ENCODE measurements at regions not wholly inside any gene's neighbourhood (a gene's known extent, or its start where the extent isn't known, plus 50 kb on each side); places are given as distances from the start of the nearest gene placed in this dataset.
"Not testable (repeated sequence)": the region's sequence is repeated elsewhere in the genome, so short reads cannot be mapped to it uniquely, and the experiment has no call there.

- DNase-seq: peak; percentile 79 to 98 (median 90)
- intact Hi-C loops (cut with DNase I): loop anchor here (5.0 to 10.0 kb wide), 4 partner anchors 66 to 671 kb away; no protein-coding TSS in a partner anchor
These were observed 666.4 kb upstream of the ZNF608 start for GRCh38 chr5:125412561-125413495.

- intact Hi-C loops (cut with DNase I): loop anchor here (5.0 to 10.0 kb wide), 4 partner anchors 66 to 671 kb away; no protein-coding TSS in a partner anchor
These were observed 667.2 kb upstream of the ZNF608 start for GRCh38 chr5:125413496-125414274.

GRCh38 chr5:125415126-125415525, 668.7 kb upstream of the ZNF608 start:
- intact Hi-C loops (cut with DNase I): loop anchor here (10.0 kb wide), 1 partner anchor 400 kb away; no protein-coding TSS in a partner anchor
- DNase-seq: peak in 2 of 10 donors; percentile 34 to 57

More at GRCh38 chr5:125413496-125414274, 667.2 kb upstream of the ZNF608 start:
- DNase-seq: peak in 1 of 10 donors; percentile 47

- intact Hi-C loops (cut with DNase I): loop anchor here (10.0 kb wide), 1 partner anchor 399 kb away; no protein-coding TSS in a partner anchor
- no peak for DNase-seq
These were observed 669.6 kb upstream of the ZNF608 start for GRCh38 chr5:125416055-125416454.

- intact Hi-C loops (cut with DNase I): no loop called here
These were observed 674.6 kb upstream of the ZNF608 start for GRCh38 chr5:125421006-125421405.

GRCh38 chr5:125422342-125422741, 675.9 kb upstream of the ZNF608 start:
- intact Hi-C loops (cut with DNase I): no loop called here
- peak in 1 of 10 donors; percentile 60 for DNase-seq

More at GRCh38 chr5:125421006-125421405, 674.6 kb upstream of the ZNF608 start:
- no peak for DNase-seq

GRCh38 chr5:125424402-125425141, 678.1 kb upstream of the ZNF608 start:
- intact Hi-C loops (cut with DNase I): no loop called here
- no peak for DNase-seq

GRCh38 chr5:125429498-125429897, 683.1 kb upstream of the ZNF608 start:
- intact Hi-C loops (cut with DNase I): no loop called here
- no peak for DNase-seq

GRCh38 chr5:125433457-125433856, 687.0 kb upstream of the ZNF608 start:
- DNase-seq: no peak
- intact Hi-C loops (cut with DNase I): no loop called here

- intact Hi-C loops (cut with DNase I): no loop called here
- DNase-seq: no peak
These were observed 692.8 kb upstream of the ZNF608 start for GRCh38 chr5:125439243-125439642.

GRCh38 chr5:125440905-125441304, 694.5 kb upstream of the ZNF608 start:
- intact Hi-C loops (cut with DNase I): no loop called here
- no peak for DNase-seq

- DNase-seq: no peak
- intact Hi-C loops (cut with DNase I): no loop called here
These were observed 700.5 kb upstream of the ZNF608 start for GRCh38 chr5:125446986-125447385.

GRCh38 chr5:125450771-125451170, 704.3 kb upstream of the ZNF608 start:
- intact Hi-C loops (cut with DNase I): no loop called here
- DNase-seq: no peak

- no peak for DNase-seq
These were observed 705.2 kb upstream of the ZNF608 start for GRCh38 chr5:125451622-125452021.

GRCh38 chr5:125452991-125453390, 706.6 kb upstream of the ZNF608 start:
- DNase-seq: no peak
- intact Hi-C loops (cut with DNase I): no loop called here

More at GRCh38 chr5:125451622-125452021, 705.2 kb upstream of the ZNF608 start:
- intact Hi-C loops (cut with DNase I): no loop called here

- no peak for DNase-seq
- intact Hi-C loops (cut with DNase I): no loop called here
These were observed 708.6 kb upstream of the ZNF608 start for GRCh38 chr5:125455041-125455440.

GRCh38 chr5:125456005-125456404, 709.6 kb upstream of the ZNF608 start:
- intact Hi-C loops (cut with DNase I); DNase-seq: not testable (repeated sequence)

GRCh38 chr5:125457617-125458016, 711.2 kb upstream of the ZNF608 start:
- DNase-seq: no peak
- intact Hi-C loops (cut with DNase I): no loop called here

- DNase-seq; intact Hi-C loops (cut with DNase I): not testable (repeated sequence)
These were observed 712.5 kb upstream of the ZNF608 start for GRCh38 chr5:125458949-125459348.

- intact Hi-C loops (cut with DNase I): no loop called here
- DNase-seq: no peak
These were observed 715.2 kb upstream of the ZNF608 start for GRCh38 chr5:125461641-125462072.

Measured in posterior cingulate gyrus (tissue), 11 donors.